ENCODE measurements at regions not wholly inside any gene's neighbourhood (a gene's known extent, or its start where the extent isn't known, plus 50 kb on each side); places are given as distances from the start of the nearest gene placed in this dataset.

GRCh38 chr6:82015043-82015442 is 232.5 kb downstream of the IBTK start:
- intact Hi-C loops (cut with DNase I): loop anchor here in 1 of 10 donors (10.0 kb wide), 1 partner anchor 400 kb away; no protein-coding TSS in a partner anchor
- H3K27me3 ChIP-seq: no peaks in the 10 kb centered on the region
- DNase-seq (no peak), ATAC-seq (no peak)
- peaks cover 0 to 8% (median 0%) of the 10 kb centered on the region in 12 donors for H3K9me3 ChIP-seq
- peak overlapping the region; percentile 15 to 80 (median 58) for H3K27ac ChIP-seq
- TF ChIP-seq CTCF (IDR thresholded peaks at IDR 0.05) (no peak), POLR2A (IDR thresholded peaks at IDR 0.05) (no peak)
- peaks cover 0 to 56% (median 18%) of the 10 kb centered on the region in 12 donors for H3K4me1 ChIP-seq
- whole genome bisulfite sequencing, 4 donors: 85 to 89% (median 86%) methylated on average over 2 of the region's 2 CpGs
- no peaks in the 10 kb centered on the region for H3K36me3 ChIP-seq
- no peak overlapping the region for H3K4me3 ChIP-seq

- Histone ChIP-seq H3K4me1 (peaks cover 0 to 56% (median 18%) of the 10 kb centered on the region in 12 donors), H3K4me3 (no peak overlapping the region), H3K36me3 (no peaks in the 10 kb centered on the region), H3K9me3 (peaks cover 0 to 20% (median 4%) of the 10 kb centered on the region in 12 donors), H3K27me3 (no peaks in the 10 kb centered on the region), H3K27ac (peak overlapping the region; percentile 15 to 80 (median 62))
- intact Hi-C loops (cut with DNase I): loop anchor here in 1 of 10 donors (10.0 kb wide), 1 partner anchor 399 kb away; no protein-coding TSS in a partner anchor
- no peak for TF ChIP-seq POLR2A (IDR thresholded peaks at IDR 0.05)
- TF ChIP-seq CTCF (IDR thresholded peaks at IDR 0.05): no peak
- DNase-seq (peak in 2 of 5 donors; percentile 20 to 32), ATAC-seq (peak; percentile 79 to 83 (median 82))
- 52 to 69% (median 57%) methylated on average over 3 of the region's 3 CpGs for WGBS, 4 donors
These were observed 233.7 kb downstream of the IBTK start for GRCh38 chr6:82013561-82014530.

GRCh38 chr6:82006027-82006738 is 241.4 kb downstream of the IBTK start:
- no peak overlapping the region for H3K4me3 ChIP-seq
- DNase-seq: peak in 2 of 5 donors; percentile 26 to 27
- peaks cover 0 to 41% (median 18%) of the 10 kb centered on the region in 12 donors for H3K9me3 ChIP-seq
- intact Hi-C loops (cut with DNase I): loop anchor here in 3 of 10 donors (10.0 kb wide), 2 partner anchors 101 to 251 kb away; partner anchors contain the start of gene TENT5A (in 2 of the 3)
- TF ChIP-seq CTCF (IDR thresholded peaks at IDR 0.05) (peak in 11 of 12 donors; percentile 30 to 57 (median 45)), POLR2A (IDR thresholded peaks at IDR 0.05) (no peak)
- H3K27ac ChIP-seq: no peak overlapping the region
- peak in 3 of 4 donors; percentile 55 to 68 (median 61) for ATAC-seq
- no peaks in the 10 kb centered on the region for H3K27me3 ChIP-seq
- no peaks in the 10 kb centered on the region for H3K36me3 ChIP-seq
- H3K4me1 ChIP-seq: no peaks in the 10 kb centered on the region
- WGBS, 4 donors: 57 to 80% (median 68%) methylated on average over 5 of the region's 5 CpGs
